ENCODE measurements at regions not wholly inside any gene's neighbourhood (a gene's known extent, or its start where the extent isn't known, plus 50 kb on each side); places are given as distances from the start of the nearest gene placed in this dataset.
"Not testable (repeated sequence)": the region's sequence is repeated elsewhere in the genome, so short reads cannot be mapped to it uniquely, and the experiment has no call there.

DNA sequence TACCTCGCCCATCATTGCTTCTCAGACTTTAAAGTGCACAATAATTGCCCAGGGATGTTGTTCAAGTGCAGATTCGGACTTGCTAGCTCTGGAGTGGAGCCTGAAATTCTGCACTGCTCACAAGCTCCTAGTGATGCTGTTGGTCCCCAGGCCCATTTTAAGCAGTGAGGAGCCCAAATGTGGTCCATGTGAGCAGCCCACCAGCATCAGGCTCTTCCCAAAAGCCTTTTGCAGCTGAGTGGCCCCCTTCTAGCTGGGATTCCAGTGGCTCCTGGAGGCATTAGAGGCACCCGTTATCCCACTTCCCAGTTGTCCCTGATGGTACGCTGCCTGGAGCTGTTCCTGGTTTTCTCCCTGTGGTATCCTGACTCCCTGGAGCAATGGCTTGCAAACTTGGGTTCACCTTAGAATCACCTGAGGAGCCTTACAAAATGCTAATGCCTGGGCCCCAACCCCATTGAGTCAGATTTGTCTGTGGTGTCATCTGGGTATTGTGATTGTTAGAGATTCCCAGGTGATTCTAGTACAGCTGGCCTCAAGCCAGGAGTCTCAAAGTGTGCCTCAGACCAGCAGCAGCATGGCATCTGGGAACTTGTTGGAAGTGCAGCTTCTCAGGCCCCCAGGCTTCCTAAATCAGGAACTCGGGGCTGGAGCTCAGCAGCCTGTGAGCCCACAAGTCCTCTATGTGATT, 186.9 kb upstream of the SLC24A3 start:
- FAIRE-seq, result no peak

DNA sequence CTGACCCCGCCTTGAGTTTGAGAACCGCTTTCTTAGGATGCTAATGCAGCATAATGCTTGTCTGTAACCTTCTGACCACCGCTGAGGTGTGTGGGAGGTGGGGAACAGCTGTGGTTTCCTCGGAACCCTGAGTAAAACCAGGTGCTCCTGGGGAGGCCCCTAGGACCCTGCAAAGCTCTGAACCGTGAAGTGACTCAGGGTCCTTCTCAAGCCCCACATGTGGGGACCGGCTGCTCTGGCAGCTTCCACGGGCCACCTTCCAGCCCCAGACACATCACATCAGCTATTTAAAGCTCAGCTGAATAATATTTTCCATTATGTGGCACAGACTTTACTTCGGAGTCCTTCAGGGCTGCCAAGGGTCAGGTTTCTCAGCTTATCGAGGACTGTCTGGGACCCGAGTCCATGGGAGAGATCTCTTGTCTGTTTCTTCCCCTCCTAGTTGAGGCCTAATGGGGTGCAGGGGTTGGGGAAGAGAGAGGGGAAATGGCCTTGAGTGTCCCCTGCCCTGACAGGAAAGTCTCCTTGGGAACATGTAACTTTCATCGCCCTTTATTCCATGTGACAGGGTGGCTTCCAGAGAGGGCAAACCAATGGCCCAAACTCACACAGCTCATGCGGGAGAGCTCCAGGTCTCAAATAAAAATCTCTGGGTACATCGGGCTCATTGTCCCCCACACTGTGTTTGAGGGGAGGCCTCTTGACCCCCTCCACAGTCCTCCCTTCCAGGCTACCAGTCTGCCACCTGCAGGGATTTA, 186.1 kb upstream of the SLC24A3 start:
- DNase-seq (ENCODE audit: low spot score), result no peak
- no peak for FAIRE-seq

More for the DNA sequence above, 186.9 kb upstream of the SLC24A3 start:
- DNase-seq (ENCODE audit: low spot score), result no peak

DNA sequence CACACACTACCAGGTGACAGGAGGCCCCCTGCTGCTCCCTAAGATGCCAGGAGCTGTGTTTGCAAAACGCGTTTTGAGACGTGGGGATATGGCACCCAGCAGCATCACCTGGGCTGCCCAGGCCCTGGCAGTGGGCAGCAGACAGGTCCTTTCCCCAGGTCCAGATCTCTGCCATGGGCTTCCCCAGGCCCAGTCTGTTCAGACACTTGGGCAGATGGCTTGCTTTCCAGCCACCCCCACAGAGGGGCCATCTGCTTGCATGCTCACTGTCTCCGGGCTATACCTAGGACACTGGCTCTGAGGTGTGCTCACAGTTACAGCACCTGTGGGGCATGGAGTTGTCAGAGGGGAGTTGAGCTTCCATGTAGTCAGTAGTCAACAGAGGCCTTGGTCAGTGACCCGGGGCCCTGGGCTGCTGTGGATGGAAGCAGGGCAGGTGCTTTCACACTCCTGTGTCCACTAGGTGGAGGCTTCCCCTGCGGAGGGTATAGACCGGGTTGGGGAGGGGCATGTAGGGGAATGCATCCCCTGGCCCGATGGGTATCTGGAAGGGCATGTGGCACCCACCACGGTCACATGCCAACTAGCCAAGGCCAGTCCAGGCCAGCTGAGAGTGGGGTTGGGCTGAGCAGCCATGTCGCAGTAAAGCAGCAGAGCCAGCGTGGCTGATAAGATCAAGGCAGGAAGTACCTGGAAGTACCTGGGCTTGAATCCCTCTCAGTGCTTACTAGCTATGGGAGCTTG, 185.4 kb upstream of the SLC24A3 start:
- FAIRE-seq (no peak), DNase-seq (ENCODE audit: low spot score) (no peak)

DNA sequence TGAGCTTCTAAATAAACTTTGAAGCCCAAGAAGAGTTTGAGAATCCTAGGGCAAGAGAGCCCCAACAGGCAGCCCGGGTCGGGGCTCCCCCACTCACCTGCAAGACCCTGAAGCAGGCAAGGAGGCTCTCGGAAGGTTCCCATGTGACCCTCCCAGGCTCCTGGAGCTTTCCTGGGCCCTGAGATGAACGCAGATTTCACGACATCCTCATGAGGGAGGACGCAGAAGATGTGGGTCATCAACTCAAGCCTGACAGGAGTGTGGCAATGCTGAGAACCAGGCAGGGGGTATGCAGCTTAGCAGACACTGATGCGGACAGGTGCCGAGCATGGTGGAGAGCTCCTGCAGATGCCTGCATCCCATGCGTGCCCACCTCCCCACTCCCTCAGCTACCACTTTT, 184.5 kb upstream of the SLC24A3 start:
- DNase-seq (ENCODE audit: low spot score) (no peak), FAIRE-seq (no peak)

DNA sequence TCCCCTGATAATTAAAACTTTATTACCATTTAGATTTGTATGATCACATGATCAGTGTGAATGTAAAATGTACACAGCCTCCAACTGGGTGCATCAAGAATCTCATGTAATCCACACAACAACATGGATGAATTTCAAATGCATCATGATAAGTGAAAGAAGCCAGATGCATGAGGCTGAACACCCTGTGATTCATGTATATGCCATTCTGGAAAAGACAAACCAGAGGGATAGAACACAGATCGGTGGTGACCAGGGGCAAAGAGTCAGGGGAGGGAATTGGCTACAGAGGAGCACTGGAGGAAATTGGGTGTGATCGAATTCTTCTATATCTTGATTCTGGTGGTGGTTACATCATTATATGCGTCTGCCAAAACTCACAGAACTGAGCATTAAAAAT, 170.7 kb upstream of the SLC24A3 start:
- FAIRE-seq (no peak), DNase-seq (ENCODE audit: low spot score) (no peak)

GRCh38 chr20:19045371-19045770, 167.1 kb upstream of the SLC24A3 start:
- FAIRE-seq (no peak), DNase-seq (ENCODE audit: low spot score) (no peak)

GRCh38 chr20:19047040-19047950, 165.1 kb upstream of the SLC24A3 start:
- FAIRE-seq (no peak), DNase-seq (ENCODE audit: low spot score) (no peak)

DNA sequence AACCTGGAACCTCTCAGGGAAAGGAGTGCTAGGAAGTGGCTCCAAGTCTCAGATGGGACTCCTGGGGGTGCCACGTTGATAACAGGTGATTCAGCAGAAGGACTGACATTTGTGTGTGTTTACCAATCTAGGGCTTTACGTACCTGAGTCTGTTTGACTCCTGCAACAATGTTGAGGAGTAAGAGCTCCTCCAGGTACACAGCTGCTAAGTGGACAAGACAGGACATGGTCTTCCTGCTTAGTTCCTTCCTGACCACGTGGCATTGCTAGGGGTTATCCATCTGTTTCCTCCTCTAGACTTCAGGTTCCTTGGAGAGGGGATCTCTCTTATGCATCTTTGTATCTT, 164.5 kb upstream of the SLC24A3 start:
- DNase-seq (ENCODE audit: low spot score), result no peak
- no peak for FAIRE-seq

- FAIRE-seq (no peak), DNase-seq (ENCODE audit: low spot score) (no peak)
These were observed 163.4 kb upstream of the SLC24A3 start for GRCh38 chr20:19048995-19049501.

DNA sequence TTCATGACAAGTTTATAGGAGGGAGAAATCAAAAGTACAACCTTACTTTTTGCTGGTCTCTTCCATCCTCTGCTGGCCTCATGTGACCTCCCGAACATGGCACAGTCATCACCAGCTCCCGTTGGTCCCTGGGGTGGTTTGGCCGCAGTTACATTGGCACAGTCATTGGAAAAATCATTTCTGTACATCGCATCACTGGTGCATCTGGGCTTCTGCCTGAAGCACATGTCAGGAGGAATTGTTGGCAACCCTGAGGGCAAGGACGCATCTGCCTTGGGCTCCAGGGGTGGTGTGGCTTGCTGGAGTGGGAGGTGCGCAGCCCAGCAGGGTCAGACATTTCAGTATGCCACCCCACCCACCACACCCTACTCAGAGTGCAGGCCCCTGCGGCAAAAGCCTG, 162.9 kb upstream of the SLC24A3 start:
- DNase-seq (ENCODE audit: low spot score) (no peak), FAIRE-seq (no peak)

DNA sequence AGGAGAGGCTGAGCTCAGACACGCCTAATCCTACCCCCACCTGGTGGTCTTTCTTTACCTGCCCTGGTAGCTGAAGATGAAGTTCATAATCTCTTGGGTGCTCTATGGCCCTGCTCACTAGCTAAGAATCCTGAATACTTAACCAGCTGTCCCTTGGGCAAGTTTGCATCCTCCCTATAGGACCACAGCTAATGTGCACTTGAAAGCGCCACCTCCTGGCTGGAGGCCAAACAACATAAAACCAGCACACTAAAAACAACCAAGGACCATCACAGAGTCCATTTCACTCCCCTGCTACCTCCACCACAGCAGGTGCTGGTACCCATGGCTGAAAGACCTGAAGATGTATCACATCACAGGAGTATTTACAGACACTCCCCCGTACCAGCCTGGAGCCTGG, 155.5 kb upstream of the SLC24A3 start:
- FAIRE-seq (no peak), DNase-seq (ENCODE audit: low spot score) (no peak)

DNA sequence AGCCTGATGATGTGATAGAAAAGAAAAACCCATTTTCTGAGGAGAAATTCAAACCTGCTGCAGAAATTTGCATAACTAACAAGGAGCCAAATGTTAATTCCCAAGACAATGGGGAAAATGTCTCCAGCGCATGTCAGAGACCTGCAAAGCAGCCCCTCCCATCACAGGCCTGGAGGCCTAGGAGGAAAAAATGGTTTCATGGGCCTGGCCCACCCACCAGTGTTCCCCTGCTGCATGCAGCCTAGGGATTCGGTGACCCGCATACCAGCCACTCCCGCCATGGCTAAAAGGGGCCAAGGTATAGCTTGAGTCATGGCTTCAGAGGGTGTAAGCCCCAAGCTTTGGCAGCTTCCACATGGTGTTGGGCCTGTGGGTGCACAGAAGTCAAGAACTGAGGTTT, 147.7 kb upstream of the SLC24A3 start:
- DNase-seq (ENCODE audit: low spot score); FAIRE-seq: not testable (repeated sequence)

DNA sequence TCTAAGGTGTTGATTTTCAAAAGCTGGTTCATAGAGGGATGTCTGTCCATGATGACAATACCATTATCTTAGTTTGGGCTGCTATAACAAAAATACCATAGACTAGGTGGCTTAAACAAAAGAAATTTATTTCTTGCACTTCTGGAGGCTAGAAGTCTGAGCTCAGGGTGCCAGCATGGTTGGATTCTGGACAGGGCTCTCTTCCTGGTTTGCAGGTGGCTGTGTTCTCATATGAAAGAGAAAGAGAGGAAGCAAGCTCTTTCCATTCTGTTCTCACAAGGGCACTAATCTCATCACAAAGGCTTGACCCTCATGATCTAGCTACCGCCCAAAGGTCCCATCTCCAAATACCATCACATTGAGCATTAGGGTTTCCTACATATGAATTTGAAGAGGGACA, 144.5 kb upstream of the SLC24A3 start:
- DNase-seq (ENCODE audit: low spot score) (no peak), FAIRE-seq (no peak)

GRCh38 chr20:19070026-19070425, 142.4 kb upstream of the SLC24A3 start:
- no peak for FAIRE-seq
- DNase-seq (ENCODE audit: low spot score), result no peak

DNA sequence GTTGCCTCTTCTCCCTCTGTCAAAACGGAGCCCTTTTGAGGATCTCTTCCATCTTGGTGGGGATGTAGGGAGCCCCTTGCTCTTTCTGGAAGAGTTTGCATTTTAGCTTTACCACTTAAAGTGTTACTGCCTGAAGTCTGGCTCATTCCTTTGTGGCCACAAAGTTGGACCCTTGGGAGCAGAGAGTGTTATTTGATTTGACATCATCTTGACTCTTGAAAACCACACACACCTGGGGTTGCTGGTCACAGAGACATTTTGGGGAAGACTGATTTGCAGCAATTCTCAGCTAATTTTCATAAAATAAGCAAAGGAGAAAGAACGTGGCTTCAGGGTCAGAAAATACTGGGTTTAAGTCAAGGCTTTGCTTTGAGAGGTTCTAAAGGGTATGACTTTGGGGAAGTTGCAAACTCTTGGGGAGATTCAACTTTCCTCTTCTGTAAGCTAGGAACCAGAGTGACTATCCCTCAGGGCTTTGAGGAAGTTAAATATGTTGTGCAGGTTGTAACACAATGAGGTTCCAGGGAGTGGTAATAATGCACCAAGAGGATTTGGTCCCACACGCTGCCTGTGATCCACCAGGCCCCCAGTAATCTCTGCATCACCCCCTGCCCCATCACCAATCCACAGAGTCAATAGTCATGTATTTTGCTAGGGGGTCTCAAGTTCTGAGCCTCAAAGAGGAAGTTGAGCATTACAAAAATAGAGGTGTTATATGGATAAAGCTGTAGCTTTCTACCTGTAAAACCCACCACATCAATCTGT, 141.6 kb upstream of the SLC24A3 start:
- DNase-seq (ENCODE audit: low spot score) (no peak), FAIRE-seq (no peak)

DNA sequence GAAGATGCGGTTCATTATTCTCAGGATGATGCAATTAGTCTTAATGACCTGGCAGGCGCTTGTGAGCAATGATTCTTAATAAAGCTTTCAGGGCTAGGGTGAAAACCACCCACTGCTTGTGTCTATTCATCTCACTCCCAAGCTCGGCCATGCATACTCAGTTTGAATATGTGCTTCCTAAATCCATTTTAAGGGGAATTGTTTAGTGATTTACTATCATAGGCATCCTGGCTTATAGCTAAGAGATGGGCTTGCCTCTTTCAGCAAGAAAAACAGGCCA, 141.1 kb upstream of the SLC24A3 start:
- DNase-seq (ENCODE audit: low spot score) (no peak), FAIRE-seq (no peak)

DNA sequence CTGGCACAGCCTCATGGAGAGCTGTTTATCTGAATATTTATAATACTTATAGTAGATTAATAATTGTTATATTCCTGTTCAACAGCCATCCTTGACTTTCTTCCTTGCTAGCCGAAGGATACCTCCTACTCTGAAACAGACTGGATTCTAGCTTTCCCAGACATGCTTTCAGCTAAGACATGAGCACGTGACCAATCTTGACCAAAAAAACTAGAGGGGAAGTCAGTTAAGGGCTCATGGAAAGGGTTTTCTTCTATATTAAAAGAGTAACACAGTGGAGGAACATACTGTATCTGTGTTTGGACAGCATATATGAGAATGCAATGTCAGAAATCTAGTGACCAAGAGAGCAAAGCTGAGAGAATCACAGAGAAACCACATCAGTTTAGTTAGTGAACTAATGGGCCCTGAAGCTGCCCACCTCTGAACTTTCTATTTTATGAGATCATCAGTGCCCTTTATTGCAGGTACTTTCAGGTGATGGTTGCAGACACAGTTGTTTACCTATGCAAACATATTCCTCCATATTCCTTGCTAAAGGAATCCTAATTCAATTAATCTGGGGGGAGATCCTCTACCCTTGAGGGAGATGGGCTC, 140.4 kb upstream of the SLC24A3 start:
- no peak for FAIRE-seq
- no peak for DNase-seq (ENCODE audit: low spot score)

- FAIRE-seq, result no peak
These were observed 139.5 kb upstream of the SLC24A3 start for GRCh38 chr20:19072988-19073387.

DNA sequence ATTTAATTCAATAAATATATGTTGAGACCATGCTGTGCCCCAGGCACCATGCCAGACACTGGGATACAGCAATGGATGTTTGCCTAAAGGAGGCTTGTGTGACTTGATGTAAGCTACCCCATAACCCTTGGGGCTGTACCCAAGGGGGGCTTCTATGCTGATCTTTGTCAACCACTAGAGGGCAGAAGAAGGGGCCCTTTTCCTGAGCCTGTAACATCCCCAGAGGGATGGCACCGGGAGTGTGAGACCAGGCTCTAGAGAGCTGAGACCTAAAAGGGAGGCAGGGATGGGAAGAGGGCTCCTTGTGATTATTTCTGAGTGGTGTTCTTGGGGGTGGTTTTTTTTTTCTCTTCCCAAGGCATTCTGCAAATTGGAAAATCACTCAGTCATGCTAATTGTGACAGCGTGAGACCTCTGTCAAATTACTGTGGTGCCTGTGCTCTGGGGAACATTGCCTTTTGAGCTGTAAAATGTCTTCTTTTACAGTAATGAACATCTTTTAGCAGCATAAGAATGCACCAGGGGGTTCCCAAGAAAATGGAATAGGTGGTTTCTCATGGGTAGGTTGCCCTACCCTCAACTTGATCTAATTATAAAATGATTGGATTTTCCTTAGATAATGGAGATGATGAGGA, 138.7 kb upstream of the SLC24A3 start:
- no peak for DNase-seq (ENCODE audit: low spot score)
- FAIRE-seq, result no peak

More at GRCh38 chr20:19072988-19073387, 139.5 kb upstream of the SLC24A3 start:
- DNase-seq (ENCODE audit: low spot score), result no peak

- DNase-seq (ENCODE audit: low spot score) (no peak), FAIRE-seq (no peak)
These were observed 138.1 kb upstream of the SLC24A3 start for GRCh38 chr20:19074356-19074755.
